Lower leg skin (tissue), 3 donors: ENCODE measurements at regions not wholly inside any gene's neighbourhood (a gene's known extent, or its start where the extent isn't known, plus 50 kb on each side); places are given as distances from the start of the nearest gene placed in this dataset.

Source experiments
- POLR2A ChIP-seq, 2 donors: fragments of 450-650 bp; IDR thresholded peaks; one replicate each; pipeline ENCODE4 v1.6.1; 2016 to 2017; ENCODE audit warnings: antibody characterized with exemption in 2 of 2, mild to moderate bottlenecking in 1 of 2, moderate library complexity in 1 of 2
- TF ChIP-seq, protein P1 (sequence below), 3 donors: fragments of 450-650 bp; IDR thresholded peaks; one replicate each; pipeline ENCODE4 v1.5.1; 2016; ENCODE audit warnings: antibody characterized with exemption in 3 of 3, mild to moderate bottlenecking in 3 of 3, moderate library complexity in 2 of 3

DNA sequence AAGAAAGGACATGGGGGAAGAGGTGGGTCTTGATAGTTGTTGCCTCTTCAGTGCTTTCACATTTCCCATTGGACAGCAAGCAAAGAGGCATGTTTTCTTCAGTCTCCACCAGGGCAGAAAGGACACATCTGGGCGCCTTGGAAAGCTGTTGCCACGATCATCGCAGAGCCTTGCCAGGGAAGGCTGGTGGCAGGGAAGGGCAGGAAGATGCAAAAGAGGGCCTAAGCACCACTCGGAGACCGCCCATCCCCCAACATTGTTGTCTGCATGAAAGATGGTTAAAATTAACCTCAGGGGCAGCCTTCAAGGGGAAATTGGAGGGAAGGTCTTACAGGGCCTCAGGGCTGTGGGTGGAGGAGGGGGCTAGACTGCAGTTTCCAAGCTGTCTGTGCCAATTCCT lies 114.2 kb downstream of the SOX9 start:
- no peak for TF ChIP-seq POLR2A (IDR thresholded peaks at IDR 0.05)
- TF ChIP-seq, protein P1, sequence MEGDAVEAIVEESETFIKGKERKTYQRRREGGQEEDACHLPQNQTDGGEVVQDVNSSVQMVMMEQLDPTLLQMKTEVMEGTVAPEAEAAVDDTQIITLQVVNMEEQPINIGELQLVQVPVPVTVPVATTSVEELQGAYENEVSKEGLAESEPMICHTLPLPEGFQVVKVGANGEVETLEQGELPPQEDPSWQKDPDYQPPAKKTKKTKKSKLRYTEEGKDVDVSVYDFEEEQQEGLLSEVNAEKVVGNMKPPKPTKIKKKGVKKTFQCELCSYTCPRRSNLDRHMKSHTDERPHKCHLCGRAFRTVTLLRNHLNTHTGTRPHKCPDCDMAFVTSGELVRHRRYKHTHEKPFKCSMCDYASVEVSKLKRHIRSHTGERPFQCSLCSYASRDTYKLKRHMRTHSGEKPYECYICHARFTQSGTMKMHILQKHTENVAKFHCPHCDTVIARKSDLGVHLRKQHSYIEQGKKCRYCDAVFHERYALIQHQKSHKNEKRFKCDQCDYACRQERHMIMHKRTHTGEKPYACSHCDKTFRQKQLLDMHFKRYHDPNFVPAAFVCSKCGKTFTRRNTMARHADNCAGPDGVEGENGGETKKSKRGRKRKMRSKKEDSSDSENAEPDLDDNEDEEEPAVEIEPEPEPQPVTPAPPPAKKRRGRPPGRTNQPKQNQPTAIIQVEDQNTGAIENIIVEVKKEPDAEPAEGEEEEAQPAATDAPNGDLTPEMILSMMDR (IDR thresholded peaks at IDR 0.05): no peak
